H54 (cell line): ENCODE measurements at regions not wholly inside any gene's neighbourhood (a gene's known extent, or its start where the extent isn't known, plus 50 kb on each side); places are given as distances from the start of the nearest gene placed in this dataset.
"Not testable (repeated sequence)": the region's sequence is repeated elsewhere in the genome, so short reads cannot be mapped to it uniquely, and the experiment has no call there.

Source experiments
- DNase-seq: peaks from one replicate; pipeline ENCODE4 v3.0.0; 2011; ENCODE audit warnings: low spot score, mixed read lengths; ENCODE audit not compliant: insufficient read length
- FAIRE-seq: peaks from 3 replicates; lab custom pipeline; 2011; peaks lifted over from hg19 to GRCh38; lab: Jason Lieb, UNC
- POLR2A ChIP-seq: IDR thresholded peaks from 2 replicates; pipeline ENCODE4 v1.6.1; 2011; ENCODE audit warnings: low read depth, mild to moderate bottlenecking, low read length

- FAIRE-seq: no peak
- DNase-seq: no peak
- TF ChIP-seq POLR2A: no peak
Observed at GRCh38 chr4:91997045-91997444, 306.7 kb upstream of the GRID2 start.

GRCh38 chr4:92012899-92013867 lies 290.6 kb upstream of the GRID2 start:
- FAIRE-seq: no peak
- no peak for TF ChIP-seq POLR2A
- no peak for DNase-seq

GRCh38 chr4:92014067-92014466 lies 289.7 kb upstream of the GRID2 start:
- no peak for TF ChIP-seq POLR2A
- DNase-seq (no peak), FAIRE-seq (no peak)

- DNase-seq (no peak), FAIRE-seq (no peak)
- no peak for TF ChIP-seq POLR2A
Observed at GRCh38 chr4:92021203-92021602, 282.6 kb upstream of the GRID2 start.

GRCh38 chr4:92021788-92022187 lies 282.0 kb upstream of the GRID2 start:
- FAIRE-seq: no peak
- no peak for DNase-seq
- no peak for TF ChIP-seq POLR2A

GRCh38 chr4:92028830-92029229 lies 274.9 kb upstream of the GRID2 start:
- not testable (repeated sequence) for DNase-seq, FAIRE-seq

- TF ChIP-seq POLR2A: no peak
- no peak for FAIRE-seq
- DNase-seq: no peak
Observed at GRCh38 chr4:92031825-92032224, 271.9 kb upstream of the GRID2 start.

GRCh38 chr4:92035666-92036065 lies 268.1 kb upstream of the GRID2 start:
- DNase-seq (no peak), FAIRE-seq (no peak)
- TF ChIP-seq POLR2A: no peak

GRCh38 chr4:92045718-92046117 lies 258.0 kb upstream of the GRID2 start:
- TF ChIP-seq POLR2A: no peak
- FAIRE-seq: no peak
- DNase-seq: no peak

GRCh38 chr4:92047209-92047875 lies 256.4 kb upstream of the GRID2 start:
- no peak for DNase-seq

GRCh38 chr4:92050875-92051274 lies 252.9 kb upstream of the GRID2 start:
- DNase-seq (no peak), FAIRE-seq (no peak)
- TF ChIP-seq POLR2A: no peak

More at GRCh38 chr4:92047209-92047875, 256.4 kb upstream of the GRID2 start:
- no peak for FAIRE-seq
- TF ChIP-seq POLR2A: no peak

- TF ChIP-seq POLR2A: no peak
- no peak for FAIRE-seq
- no peak for DNase-seq
Observed at GRCh38 chr4:92059615-92060014, 244.2 kb upstream of the GRID2 start.

- DNase-seq (no peak), FAIRE-seq (no peak)
- TF ChIP-seq POLR2A: no peak
Observed at GRCh38 chr4:92060333-92060732, 243.4 kb upstream of the GRID2 start.

GRCh38 chr4:92064574-92064973 lies 239.2 kb upstream of the GRID2 start:
- DNase-seq: no peak
- FAIRE-seq: no peak
- no peak for TF ChIP-seq POLR2A
